IgD-negative memory B cell (primary cell): ENCODE measurements at regions not wholly inside any gene's neighbourhood (a gene's known extent, or its start where the extent isn't known, plus 50 kb on each side); places are given as distances from the start of the nearest gene placed in this dataset.
"Not testable (repeated sequence)": the region's sequence is repeated elsewhere in the genome, so short reads cannot be mapped to it uniquely, and the experiment has no call there.

Experiments
- H3K27ac Mint-ChIP-seq, 3 donors: one replicate each; pipeline ENCODE4 v1.8.0; 2020 to 2022; ENCODE audit warnings: mild to moderate bottlenecking in 3 of 3, mixed read lengths in 3 of 3, moderate library complexity in 1 of 3
- H3K27me3 Mint-ChIP-seq: one replicate; pipeline ENCODE4 v1.8.0; 2021; ENCODE audit warnings: mixed read lengths
- H3K36me3 Mint-ChIP-seq: one replicate; pipeline ENCODE4 v1.8.0; 2020; ENCODE audit warnings: mild to moderate bottlenecking, mixed read lengths
- H3K4me1 Mint-ChIP-seq, 3 donors: one replicate each; pipeline ENCODE4 v1.8.0; 2020 to 2022; ENCODE audit warnings: mixed read lengths in 3 of 3, mild to moderate bottlenecking in 1 of 3
- H3K4me3 Mint-ChIP-seq, 4 donors: one replicate each; pipeline ENCODE4 v1.8.0; 2020 to 2022; ENCODE audit warnings: mild to moderate bottlenecking in 4 of 4, mixed read lengths in 4 of 4, moderate library complexity in 3 of 4
- H3K9me3 Mint-ChIP-seq, 3 donors: one replicate each; pipeline ENCODE4 v1.8.0; 2020 to 2021; ENCODE audit warnings: mixed read lengths in 3 of 3, mild to moderate bottlenecking in 1 of 3

GRCh38 chr11:39363571-39363970 is 2095.9 kb downstream of the LRRC4C start:
- no peaks in the 10 kb centered on the region for H3K27me3 Mint-ChIP-seq
- no peaks in the 10 kb centered on the region for H3K36me3 Mint-ChIP-seq
- no peak overlapping the region for H3K4me3 Mint-ChIP-seq
- peaks cover 0 to 1% (median 0%) of the 10 kb centered on the region in 3 donors for H3K9me3 Mint-ChIP-seq
- H3K4me1 Mint-ChIP-seq: peaks cover 0 to 8% (median 0%) of the 10 kb centered on the region in 3 donors
- no peak overlapping the region for H3K27ac Mint-ChIP-seq

DNA sequence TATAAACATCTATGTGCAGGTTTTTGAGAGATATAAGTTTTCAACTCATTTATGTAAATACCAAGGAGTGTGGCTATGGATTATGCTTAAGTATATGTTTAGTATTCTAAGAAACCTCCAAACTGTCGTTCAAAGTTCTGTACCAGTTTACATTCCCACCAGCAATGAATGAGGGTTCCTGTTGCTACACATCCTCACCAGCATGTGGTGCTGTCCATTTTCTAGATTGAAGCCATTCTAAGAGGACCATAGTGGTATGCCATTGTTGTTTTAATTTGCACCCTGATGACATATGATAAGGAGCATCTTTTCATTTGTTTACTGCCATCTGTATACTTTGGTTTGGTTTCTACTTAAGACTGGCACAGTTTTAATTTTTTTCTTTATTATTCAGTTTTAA is 2097.9 kb downstream of the LRRC4C start:
- no peak overlapping the region for H3K4me3 Mint-ChIP-seq
- H3K27me3 Mint-ChIP-seq: no peaks in the 10 kb centered on the region
- H3K27ac Mint-ChIP-seq: no peak overlapping the region
- no peaks in the 10 kb centered on the region for H3K4me1 Mint-ChIP-seq
- no peaks in the 10 kb centered on the region for H3K36me3 Mint-ChIP-seq
- peaks cover 0 to 1% (median 0%) of the 10 kb centered on the region in 3 donors for H3K9me3 Mint-ChIP-seq

DNA sequence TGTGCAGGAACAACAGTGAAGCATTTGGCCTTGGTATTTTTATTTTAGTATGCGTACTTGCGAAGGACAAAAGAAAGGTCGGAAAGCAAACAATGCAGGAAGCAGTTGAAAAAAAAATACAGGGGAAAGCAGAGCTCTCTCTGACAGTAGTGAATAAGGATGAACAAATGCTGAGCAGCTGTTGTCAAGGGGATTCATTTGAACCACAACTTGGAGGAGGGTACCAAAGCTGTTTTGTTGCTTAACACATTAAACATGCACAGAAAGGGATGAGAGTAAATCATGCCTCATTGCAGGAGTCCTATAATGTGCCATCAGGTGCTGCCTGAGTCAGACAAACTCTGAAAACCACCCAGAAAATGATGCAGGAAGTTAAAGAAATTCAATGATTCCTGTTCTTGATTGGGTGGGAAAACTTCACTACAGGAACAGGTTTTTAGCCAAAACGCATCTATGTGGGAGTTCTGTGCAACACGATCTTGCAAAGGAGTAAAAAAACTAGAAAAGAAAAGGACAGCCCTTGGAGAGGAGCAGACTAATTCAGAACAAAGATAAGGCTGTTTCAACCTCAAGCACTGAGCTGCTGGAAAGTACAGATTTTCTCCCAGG is 2113.5 kb downstream of the LRRC4C start:
- H3K4me1 Mint-ChIP-seq: no peaks in the 10 kb centered on the region
- H3K9me3 Mint-ChIP-seq: peaks cover 0 to 2% (median 0%) of the 10 kb centered on the region in 3 donors
- no peak overlapping the region for H3K4me3 Mint-ChIP-seq
- no peaks in the 10 kb centered on the region for H3K27me3 Mint-ChIP-seq
- H3K36me3 Mint-ChIP-seq: no peaks in the 10 kb centered on the region
- no peak overlapping the region for H3K27ac Mint-ChIP-seq

GRCh38 chr11:39341461-39341860 is 2118.0 kb downstream of the LRRC4C start:
- no peak overlapping the region for H3K27ac Mint-ChIP-seq
- H3K4me1 Mint-ChIP-seq: no peaks in the 10 kb centered on the region
- no peaks in the 10 kb centered on the region for H3K27me3 Mint-ChIP-seq
- peaks cover 1% of the 10 kb centered on the region for H3K36me3 Mint-ChIP-seq
- H3K4me3 Mint-ChIP-seq: no peak overlapping the region
- H3K9me3 Mint-ChIP-seq: peaks cover 2 to 19% (median 3%) of the 10 kb centered on the region in 3 donors

DNA sequence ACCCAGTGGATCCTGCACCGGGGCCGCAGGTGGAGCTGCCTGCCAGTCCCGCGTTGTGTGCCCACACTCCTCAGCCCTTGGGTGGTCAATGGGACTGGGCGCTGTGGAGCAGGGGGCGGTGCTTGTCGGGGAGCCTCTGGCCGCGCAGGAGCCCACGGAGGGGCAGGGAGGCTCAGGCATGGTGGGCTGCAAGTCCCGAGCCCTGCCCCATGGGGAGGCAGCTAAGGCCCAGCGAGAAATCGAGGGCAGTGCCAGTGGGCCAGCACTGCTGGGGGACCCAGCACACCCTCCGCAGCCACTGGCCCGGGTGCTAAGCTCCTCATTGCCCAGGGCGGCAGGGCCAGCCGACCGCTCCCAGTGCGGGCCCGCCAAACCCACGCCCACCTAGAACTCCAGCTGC is 2126.4 kb downstream of the LRRC4C start:
- not testable (repeated sequence) for H3K36me3 Mint-ChIP-seq, H3K27me3 Mint-ChIP-seq, H3K4me3 Mint-ChIP-seq, H3K4me1 Mint-ChIP-seq, H3K27ac Mint-ChIP-seq
- H3K9me3 Mint-ChIP-seq: peaks cover 3 to 26% (median 5%) of the 10 kb centered on the region in 3 donors

GRCh38 chr11:39327302-39327701 is 2132.2 kb downstream of the LRRC4C start:
- no peak overlapping the region for H3K4me3 Mint-ChIP-seq

GRCh38 chr11:39311888-39312287 is 2147.6 kb downstream of the LRRC4C start:
- H3K27ac Mint-ChIP-seq, H3K27me3 Mint-ChIP-seq, H3K36me3 Mint-ChIP-seq, H3K4me1 Mint-ChIP-seq, H3K4me3 Mint-ChIP-seq: not testable (repeated sequence)
- peaks cover 5 to 14% (median 7%) of the 10 kb centered on the region in 3 donors for H3K9me3 Mint-ChIP-seq

More at GRCh38 chr11:39327302-39327701, 2132.2 kb downstream of the LRRC4C start:
- Mint-ChIP-seq H3K36me3 (no peaks in the 10 kb centered on the region), H3K27ac (no peak overlapping the region), H3K4me1 (no peaks in the 10 kb centered on the region), H3K9me3 (peaks cover 0 to 6% (median 5%) of the 10 kb centered on the region in 3 donors), H3K27me3 (no peaks in the 10 kb centered on the region)

- H3K36me3 Mint-ChIP-seq: no peaks in the 10 kb centered on the region
- no peaks in the 10 kb centered on the region for H3K27me3 Mint-ChIP-seq
- no peaks in the 10 kb centered on the region for H3K4me1 Mint-ChIP-seq
- H3K27ac Mint-ChIP-seq: no peak overlapping the region
- H3K4me3 Mint-ChIP-seq: no peak overlapping the region
- H3K9me3 Mint-ChIP-seq: peaks cover 0 to 8% (median 6%) of the 10 kb centered on the region in 3 donors
Measured at GRCh38 chr11:39304586-39304985, 2154.9 kb downstream of the LRRC4C start.

DNA sequence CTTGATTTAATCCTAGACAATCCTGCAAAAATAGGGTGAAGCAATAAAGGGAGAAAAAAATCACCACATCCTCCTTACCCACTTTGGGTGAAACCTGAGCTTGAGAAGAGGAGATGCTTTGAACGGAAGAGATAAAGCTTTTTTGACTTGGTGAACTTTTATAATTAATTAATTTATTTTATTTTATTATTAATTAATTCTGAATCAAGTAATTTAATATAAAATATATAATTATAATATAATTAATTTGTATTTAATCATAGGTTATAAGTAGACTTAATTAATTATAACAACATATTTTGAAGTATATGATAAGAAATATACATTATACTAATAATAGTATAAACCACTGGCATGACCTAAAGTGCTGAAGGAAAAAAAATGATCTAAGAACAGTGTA is 2164.8 kb downstream of the LRRC4C start:
- Mint-ChIP-seq H3K9me3 (peaks cover 9 to 18% (median 9%) of the 10 kb centered on the region in 3 donors), H3K4me1 (no peaks in the 10 kb centered on the region), H3K27ac (no peak overlapping the region), H3K4me3 (no peak overlapping the region), H3K36me3 (peaks cover 2% of the 10 kb centered on the region), H3K27me3 (no peaks in the 10 kb centered on the region)

DNA sequence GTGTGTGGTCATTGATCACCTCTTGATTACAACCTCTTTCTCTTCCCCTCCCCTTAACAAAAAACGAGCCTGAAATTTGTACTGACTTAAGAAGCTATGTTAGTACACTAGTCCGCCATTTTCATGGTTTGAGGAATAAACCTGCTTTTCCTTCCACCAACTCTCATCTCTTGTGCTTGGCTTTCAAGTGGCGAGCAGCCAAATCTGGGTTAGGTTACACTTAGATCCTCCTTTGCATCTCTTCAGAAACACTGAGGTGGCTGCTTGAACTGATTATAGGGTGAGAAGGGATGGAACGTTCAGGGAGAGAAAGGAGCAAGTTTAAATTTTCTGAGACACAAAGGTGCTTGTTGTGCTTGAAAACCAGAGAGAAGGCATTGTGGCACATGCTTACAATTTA is 2171.4 kb downstream of the LRRC4C start:
- Mint-ChIP-seq H3K9me3 (peaks cover 5 to 10% (median 8%) of the 10 kb centered on the region in 3 donors), H3K4me1 (no peaks in the 10 kb centered on the region), H3K27ac (no peak overlapping the region), H3K27me3 (no peaks in the 10 kb centered on the region), H3K36me3 (peaks cover 2% of the 10 kb centered on the region), H3K4me3 (no peak overlapping the region)

DNA sequence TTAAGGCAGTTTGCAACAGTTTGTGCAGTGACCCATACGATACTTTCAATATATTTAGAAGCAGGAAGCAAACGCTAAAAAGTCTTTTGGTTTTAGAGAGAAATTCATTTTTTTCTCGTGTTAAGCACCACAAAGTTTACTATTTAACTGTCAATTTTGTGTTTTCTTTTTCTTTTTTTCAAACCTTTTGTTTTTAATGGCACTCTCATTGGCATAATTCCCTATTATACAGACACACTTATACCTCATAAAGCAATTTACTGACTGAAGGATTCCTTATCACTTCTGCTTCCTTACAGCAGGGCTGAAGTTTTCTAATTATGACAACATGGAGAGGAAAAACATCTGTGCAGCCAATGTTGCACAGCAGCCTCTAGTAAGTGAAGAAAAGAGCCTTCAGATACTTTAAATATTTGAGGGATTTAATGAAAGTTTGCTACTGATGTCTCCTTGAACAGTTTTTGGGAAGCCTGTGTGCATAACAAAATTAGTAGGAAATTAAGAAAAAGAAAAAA is 2191.2 kb downstream of the LRRC4C start:
- Mint-ChIP-seq H3K4me3 (no peak overlapping the region), H3K27ac (no peak overlapping the region), H3K36me3 (peaks cover 3% of the 10 kb centered on the region), H3K9me3 (peaks cover 0 to 9% (median 6%) of the 10 kb centered on the region in 3 donors), H3K27me3 (no peaks in the 10 kb centered on the region), H3K4me1 (no peaks in the 10 kb centered on the region)

- no peak overlapping the region for H3K4me3 Mint-ChIP-seq
- no peaks in the 10 kb centered on the region for H3K27me3 Mint-ChIP-seq
- H3K36me3 Mint-ChIP-seq: no peaks in the 10 kb centered on the region
- peaks cover 5 to 24% (median 9%) of the 10 kb centered on the region in 3 donors for H3K9me3 Mint-ChIP-seq
- no peaks in the 10 kb centered on the region for H3K4me1 Mint-ChIP-seq
- no peak overlapping the region for H3K27ac Mint-ChIP-seq
Measured at GRCh38 chr11:39255648-39256047, 2203.8 kb downstream of the LRRC4C start.

DNA sequence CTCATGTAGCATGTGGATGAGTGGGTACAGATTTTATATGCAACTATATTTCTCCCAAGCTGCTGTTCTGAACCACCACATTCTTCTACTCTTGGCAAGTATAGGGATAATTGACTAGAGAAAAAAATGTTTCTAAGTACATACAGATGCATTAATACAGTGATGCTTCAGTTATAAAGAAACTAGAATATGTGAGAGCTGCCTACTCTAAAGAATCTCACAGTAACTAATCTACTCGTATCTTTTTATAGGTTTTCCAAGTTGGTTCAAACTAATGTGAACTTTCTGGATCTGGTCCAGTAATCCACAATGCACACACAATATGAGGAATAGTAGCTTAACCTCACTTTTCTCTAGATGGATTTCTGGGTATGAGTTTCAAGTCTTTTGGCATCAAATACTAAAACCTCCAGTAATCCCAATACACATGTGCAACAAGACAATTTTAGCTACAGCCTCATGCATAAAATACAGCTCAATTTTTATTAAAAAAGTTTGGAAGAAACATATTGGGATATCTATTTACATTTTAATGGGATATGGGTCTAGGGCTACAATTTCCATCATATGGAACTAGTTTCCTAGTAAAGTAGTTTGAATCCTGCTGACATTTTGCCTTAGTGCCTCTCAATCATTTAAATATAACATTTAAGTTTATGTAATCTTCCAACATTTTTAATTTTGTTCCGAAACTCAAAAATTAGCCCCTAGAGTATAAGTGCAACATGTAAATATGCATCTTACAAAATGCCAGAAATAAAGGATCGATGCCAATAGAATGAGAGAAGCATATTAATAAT is 2209.7 kb downstream of the LRRC4C start:
- Mint-ChIP-seq H3K27ac (no peak overlapping the region), H3K27me3 (no peaks in the 10 kb centered on the region), H3K36me3 (no peaks in the 10 kb centered on the region), H3K9me3 (peaks cover 1 to 13% (median 6%) of the 10 kb centered on the region in 3 donors), H3K4me1 (no peaks in the 10 kb centered on the region), H3K4me3 (no peak overlapping the region)

DNA sequence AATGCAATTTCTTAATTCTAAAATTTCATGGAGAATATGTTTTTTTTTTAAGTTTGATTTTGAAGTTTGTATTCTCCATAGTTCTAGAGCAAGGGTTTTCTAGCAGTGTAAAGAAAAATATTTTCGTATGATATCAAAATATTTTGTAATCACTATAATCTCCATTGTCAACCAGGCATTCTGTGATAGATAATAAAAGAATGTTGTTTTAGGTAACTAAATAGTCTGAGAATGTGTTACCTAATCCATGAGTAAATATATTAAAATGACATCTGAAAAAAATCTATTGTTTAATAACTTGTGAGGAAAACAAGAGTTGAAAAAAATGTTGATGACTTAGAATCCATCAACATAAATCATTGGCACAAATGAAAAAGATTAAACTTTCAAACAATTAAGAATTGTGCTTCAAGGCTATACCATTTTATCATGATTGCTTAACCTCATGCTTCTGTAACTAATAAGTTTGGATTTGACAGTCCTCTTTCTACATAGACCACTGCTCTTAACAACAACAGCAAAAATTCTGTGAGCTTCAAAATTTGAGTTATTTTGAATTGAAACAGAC is 2211.8 kb downstream of the LRRC4C start:
- H3K27ac Mint-ChIP-seq: no peak overlapping the region
- H3K9me3 Mint-ChIP-seq: peaks cover 0 to 10% (median 1%) of the 10 kb centered on the region in 3 donors

DNA sequence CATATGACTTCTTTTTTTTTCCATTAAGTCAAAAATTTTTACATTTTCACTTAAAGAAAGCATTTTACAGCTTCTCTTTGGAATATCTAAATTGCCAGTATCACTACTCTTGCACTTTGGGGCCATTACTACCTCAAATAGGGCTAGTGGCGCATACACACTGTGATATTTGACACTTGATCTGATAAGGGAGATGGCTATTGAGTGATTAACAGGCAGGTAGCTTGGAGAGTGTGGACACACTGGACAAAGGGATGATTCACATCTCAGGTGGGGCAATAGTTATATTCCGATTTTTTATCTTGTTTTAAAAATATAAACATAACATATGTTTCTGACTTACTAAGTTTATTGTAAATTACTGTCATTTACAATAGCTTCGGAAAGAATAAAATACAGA is 2219.9 kb downstream of the LRRC4C start:
- Mint-ChIP-seq H3K4me3 (no peak overlapping the region), H3K36me3 (no peaks in the 10 kb centered on the region), H3K27ac (no peak overlapping the region), H3K27me3 (no peaks in the 10 kb centered on the region), H3K4me1 (no peaks in the 10 kb centered on the region), H3K9me3 (peaks cover 0 to 16% (median 0%) of the 10 kb centered on the region in 3 donors)

More for the DNA sequence above, 2211.8 kb downstream of the LRRC4C start:
- Mint-ChIP-seq H3K36me3 (no peaks in the 10 kb centered on the region), H3K4me3 (no peak overlapping the region), H3K27me3 (no peaks in the 10 kb centered on the region), H3K4me1 (no peaks in the 10 kb centered on the region)
